Left lobe of liver (tissue), 2 donors: ENCODE measurements at regions not wholly inside any gene's neighbourhood (a gene's known extent, or its start where the extent isn't known, plus 50 kb on each side); places are given as distances from the start of the nearest gene placed in this dataset.
A peak's percentile ranks its signal among the peaks of the same experiment; 100 is the strongest.
"Not testable (repeated sequence)": the region's sequence is repeated elsewhere in the genome, so short reads cannot be mapped to it uniquely, and the experiment has no call there.

Experiments
- ATAC-seq: fragments of 200-7000 bp; cut with Tn5 transposase; one replicate; pipeline ENCODE4 v1.9.1; 2020; ENCODE audit warnings: mild to moderate bottlenecking, moderate library complexity
- DNase-seq: peaks from one replicate; pipeline ENCODE4 v3.0.0-alpha.2; 2020; ENCODE audit warnings: low spot score
- donor health status: DM: no; HTN: no; CAD: no; lungs with moderate emphysema.
- donor health status: DM: no; HTN: yes; CAD: no.

- ATAC-seq (no peak), DNase-seq (no peak)
Observed at GRCh38 chr16:29126057-29126494, 141.2 kb downstream of the LAT start.

- DNase-seq = no peak
- ATAC-seq = no peak
Observed at GRCh38 chr16:29124828-29125227, 140.0 kb downstream of the LAT start.

DNA sequence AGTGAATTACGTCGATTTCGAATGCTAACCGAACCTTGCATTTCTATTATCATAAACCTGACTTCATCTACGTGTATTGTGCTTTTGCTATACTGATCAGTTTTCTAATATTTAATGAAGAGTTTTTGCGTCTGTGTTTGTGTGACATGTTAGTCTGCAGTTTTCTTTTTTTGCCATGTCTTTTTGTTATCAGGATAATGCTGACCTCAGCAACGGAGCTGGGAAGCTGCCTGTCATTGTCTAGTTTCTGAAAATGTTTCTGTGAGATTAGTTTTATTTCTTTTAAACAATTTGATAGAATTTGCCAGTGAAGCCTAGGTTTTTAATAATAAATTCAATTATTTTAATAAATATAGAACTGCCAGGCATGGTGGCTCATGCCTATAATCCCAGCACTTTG, 139.3 kb downstream of the LAT start:
- not testable (repeated sequence) for ATAC-seq

DNA sequence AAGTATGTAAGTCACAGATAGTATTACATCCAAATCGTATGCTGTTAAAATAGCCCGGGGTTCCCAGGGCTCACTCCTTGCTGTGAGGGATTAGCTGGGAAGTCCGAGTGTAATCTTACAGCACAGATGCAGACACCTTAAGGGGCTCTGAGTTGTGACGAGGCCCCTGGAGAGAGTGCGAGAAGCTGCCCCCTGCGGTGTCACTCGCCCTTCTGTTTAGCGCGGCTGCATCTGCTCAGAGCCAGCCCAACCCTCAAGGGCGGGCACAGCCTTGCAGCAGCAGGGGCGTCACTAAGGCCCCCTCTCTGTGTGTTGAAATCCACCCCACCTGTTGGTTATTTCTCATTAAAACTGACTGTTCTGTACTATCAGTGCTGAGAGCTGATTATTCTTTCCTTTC, 135.8 kb downstream of the LAT start:
- DNase-seq, ATAC-seq: not testable (repeated sequence)

More for the DNA sequence above, 139.3 kb downstream of the LAT start:
- DNase-seq = not testable (repeated sequence)

- not testable (repeated sequence) for ATAC-seq, DNase-seq
Observed at GRCh38 chr16:29118301-29118957, 133.6 kb downstream of the LAT start.

DNA sequence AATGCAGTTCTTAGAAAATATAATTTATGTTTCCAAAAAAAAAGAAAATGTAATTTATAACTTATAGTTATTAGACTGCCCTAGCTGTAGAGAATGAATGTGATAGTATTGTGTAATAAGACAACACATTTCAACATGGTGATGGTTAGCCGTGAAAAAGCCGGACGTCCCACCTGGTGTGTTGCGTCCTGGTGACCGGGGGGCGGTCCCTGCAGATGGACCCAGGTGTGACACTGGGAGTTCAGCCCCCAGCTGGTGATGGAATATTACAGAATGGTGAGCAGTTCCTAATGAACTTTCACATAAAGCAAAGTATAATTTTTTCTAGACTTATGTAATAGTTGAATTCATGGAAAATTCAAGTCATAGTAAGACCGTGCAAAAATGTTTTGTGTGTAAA, 132.8 kb downstream of the LAT start:
- no peak for DNase-seq
- ATAC-seq = peak; percentile 3

- DNase-seq = no peak
- peak; percentile 14 for ATAC-seq
Observed at GRCh38 chr16:29116980-29117379, 132.1 kb downstream of the LAT start.

GRCh38 chr16:29116207-29116606, 131.4 kb downstream of the LAT start:
- not testable (repeated sequence) for ATAC-seq, DNase-seq

- DNase-seq, ATAC-seq: not testable (repeated sequence)
Observed at GRCh38 chr16:29115802-29116141, 130.9 kb downstream of the LAT start.

- ATAC-seq = peak; percentile 76
- peak; percentile 73 for DNase-seq
Observed at GRCh38 chr16:29114989-29115801, 130.3 kb downstream of the LAT start.

DNA sequence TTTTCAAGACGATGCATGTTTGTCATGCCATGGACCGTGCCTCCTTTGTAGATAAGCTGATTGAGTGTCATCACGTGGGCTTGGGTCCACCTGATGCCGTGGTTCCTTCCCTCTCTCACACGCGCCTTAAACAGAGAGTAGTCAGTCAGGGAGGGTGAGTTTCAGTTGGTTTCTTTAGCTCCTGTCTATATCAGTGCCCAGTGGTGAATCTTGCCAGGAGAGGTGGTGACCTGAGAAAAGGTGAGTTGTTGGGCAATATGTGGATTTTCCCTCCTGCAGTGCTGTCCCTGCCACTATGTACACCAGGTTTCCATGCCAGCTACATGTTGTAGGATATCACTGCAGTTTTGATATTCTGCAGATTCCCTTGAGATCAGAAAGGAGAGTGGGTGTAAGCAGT, 129.7 kb downstream of the LAT start:
- ATAC-seq (peak; percentile 76), DNase-seq (peak; percentile 89)

- not testable (repeated sequence) for DNase-seq, ATAC-seq
Observed at GRCh38 chr16:29113446-29113845, 128.6 kb downstream of the LAT start.

GRCh38 chr16:29112755-29113347, 128.0 kb downstream of the LAT start:
- DNase-seq (no peak), ATAC-seq (no peak)

- not testable (repeated sequence) for DNase-seq, ATAC-seq
Observed at GRCh38 chr16:29111901-29112680, 127.2 kb downstream of the LAT start.

DNA sequence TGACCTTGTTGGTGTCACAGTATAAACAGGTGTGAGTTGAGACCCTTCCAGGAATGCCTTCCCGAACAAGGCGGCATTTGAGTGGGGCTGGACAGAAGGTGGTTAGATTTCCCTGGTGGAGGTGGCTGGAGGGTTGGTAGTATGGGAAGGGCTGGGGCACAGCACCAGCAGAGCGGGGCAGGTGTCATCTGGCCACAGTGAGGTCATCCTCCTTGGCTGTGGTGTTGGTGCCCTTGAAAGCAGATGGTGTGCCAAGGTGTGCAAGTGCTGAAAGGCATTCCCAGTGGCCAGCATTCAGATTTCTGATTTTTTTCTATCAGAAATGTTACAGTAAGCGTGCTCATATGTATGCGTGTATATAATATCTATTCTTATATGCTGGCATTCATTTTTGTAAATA, 126.6 kb downstream of the LAT start:
- DNase-seq = no peak

DNA sequence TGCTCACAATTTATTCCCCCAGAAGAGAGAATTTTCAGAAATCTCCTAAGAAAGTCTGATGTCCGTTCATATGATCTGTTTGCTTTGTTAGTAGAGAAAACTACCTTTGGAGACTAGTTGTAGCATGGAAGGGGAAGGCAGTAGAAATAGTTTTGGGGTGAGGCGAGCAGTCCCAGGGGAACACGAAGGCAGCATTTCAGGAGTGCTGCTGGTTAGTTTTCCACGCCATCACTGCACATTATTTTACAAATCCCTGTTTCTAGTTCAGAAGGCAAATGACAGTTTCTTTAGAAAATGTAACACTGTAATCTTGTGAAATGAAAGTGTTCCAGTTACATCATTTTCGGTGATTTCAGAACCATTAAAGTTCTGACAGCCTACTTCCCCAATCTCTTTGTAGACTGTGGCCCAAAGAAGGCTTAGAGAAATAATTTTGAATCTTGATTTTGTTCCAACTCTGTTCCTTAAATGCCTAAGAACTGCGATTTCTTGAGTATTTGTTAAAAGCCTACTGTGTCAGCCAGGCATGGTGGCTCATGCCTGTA, 123.8 kb downstream of the LAT start:
- ATAC-seq = not testable (repeated sequence)

More for the DNA sequence above, 126.6 kb downstream of the LAT start:
- ATAC-seq = peak; percentile 45

GRCh38 chr16:29107299-29107698, 122.4 kb downstream of the LAT start:
- no peak for DNase-seq
- ATAC-seq = no peak

More for the DNA sequence above, 123.8 kb downstream of the LAT start:
- DNase-seq = not testable (repeated sequence)

DNA sequence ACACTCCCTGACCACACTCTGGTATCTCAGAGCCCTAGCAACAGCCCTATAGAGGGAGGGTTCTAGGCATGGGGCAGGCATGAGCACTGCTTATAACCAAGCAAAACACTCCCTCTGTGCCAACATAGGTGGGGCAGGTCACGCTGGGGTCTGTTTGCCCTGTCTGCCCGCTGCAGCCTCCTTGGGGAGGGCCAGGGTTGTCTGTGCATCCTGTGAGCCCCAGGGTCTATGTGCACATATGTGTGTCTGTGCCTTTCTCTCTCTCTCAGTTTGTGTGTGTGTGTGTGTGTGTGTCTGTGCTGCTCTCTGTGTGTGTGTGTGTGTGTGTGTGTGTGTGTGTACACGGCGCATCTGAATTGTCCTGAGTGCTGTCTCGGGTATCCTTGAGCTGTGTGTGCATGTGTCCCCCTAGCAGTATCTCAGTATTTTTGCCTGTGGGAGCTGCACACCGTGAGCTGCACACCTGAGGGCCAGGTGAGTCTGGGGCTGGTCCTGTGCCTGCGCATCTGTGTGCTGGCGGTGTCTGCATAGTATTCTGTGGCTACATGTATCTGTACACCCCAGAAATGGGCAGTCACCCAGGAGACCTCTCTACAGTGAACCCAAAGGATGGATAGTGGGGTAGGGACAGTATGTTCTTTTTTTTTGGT, 121.5 kb downstream of the LAT start:
- not testable (repeated sequence) for ATAC-seq, DNase-seq

GRCh38 chr16:29104600-29104999, 119.7 kb downstream of the LAT start:
- DNase-seq = not testable (repeated sequence)

GRCh38 chr16:29097965-29098364, 113.1 kb downstream of the LAT start:
- ATAC-seq, DNase-seq: not testable (repeated sequence)

More at GRCh38 chr16:29104600-29104999, 119.7 kb downstream of the LAT start:
- not testable (repeated sequence) for ATAC-seq
